Fibroblast of peridontal ligament (primary cell): ENCODE measurements at regions not wholly inside any gene's neighbourhood (a gene's known extent, or its start where the extent isn't known, plus 50 kb on each side); places are given as distances from the start of the nearest gene placed in this dataset.
"Not testable (repeated sequence)": the region's sequence is repeated elsewhere in the genome, so short reads cannot be mapped to it uniquely, and the experiment has no call there.

ENCODE experiments used
- DNase-seq: peaks from one replicate; pipeline ENCODE4 v3.0.0-alpha.2; 2010; ENCODE audit errors: extremely low read depth

- not testable (repeated sequence) for DNase-seq
Observed at GRCh38 chr14:23897291-23897690, 56.3 kb upstream of the DHRS4 start.

- DNase-seq: not testable (repeated sequence)
Observed at GRCh38 chr14:23898359-23898758, 55.2 kb upstream of the DHRS4 start.

DNA sequence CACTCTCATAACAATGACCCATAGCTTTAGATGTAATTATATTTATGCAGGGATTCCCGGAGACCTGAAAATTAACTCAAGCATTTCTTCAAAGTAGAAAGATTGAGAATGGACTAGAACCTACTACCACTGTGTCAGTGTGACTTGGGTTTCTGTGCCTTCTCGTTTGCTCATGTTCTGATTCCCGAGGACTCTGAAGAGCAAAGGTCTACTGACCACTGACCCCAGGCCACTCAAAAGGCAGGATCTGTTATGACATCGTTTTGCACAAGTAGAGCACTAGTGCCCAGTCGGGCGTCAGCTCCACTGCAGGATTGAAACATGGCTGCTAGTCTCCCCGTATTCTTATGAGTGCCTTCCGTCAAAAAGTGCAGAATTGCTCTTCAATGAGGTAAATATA is 53.8 kb upstream of the DHRS4 start:
- no peak for DNase-seq

DNA sequence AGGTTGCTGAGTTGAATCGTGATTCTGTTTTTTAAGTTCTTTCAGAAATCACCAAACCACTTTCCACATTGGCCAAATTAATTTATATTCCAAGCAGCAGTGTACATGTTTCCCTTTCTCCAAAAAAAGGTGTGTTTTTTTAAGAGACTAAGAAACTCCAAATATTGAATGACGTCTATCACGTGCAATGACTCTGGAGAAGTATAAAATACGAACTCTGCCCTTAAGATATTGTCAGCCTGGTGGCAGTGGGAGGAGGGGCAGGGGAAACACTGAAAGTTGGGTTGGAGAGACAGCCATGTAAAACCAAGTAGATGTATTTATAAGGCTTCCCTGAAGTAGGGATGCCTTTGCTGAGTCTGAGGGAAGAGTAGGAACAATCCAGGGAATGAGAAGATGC is 50.1 kb upstream of the DHRS4 start:
- no peak for DNase-seq
